GM06990 (cell line): ENCODE measurements at regions not wholly inside any gene's neighbourhood (a gene's known extent, or its start where the extent isn't known, plus 50 kb on each side); places are given as distances from the start of the nearest gene placed in this dataset.

Experiments
- DNase-seq: peaks from one replicate; pipeline ENCODE4 v3.0.0-alpha.2; 2011; ENCODE audit not compliant: insufficient read length; ENCODE audit errors: extremely low read depth
- H3K27me3 ChIP-seq: replicated peaks from 2 replicates; pipeline ENCODE4 v1.6.0; 2011; ENCODE audit warnings: low read length; ENCODE audit not compliant: control insufficient read depth, insufficient read depth
- H3K36me3 ChIP-seq: 2 replicates; pipeline ENCODE4 v1.5.1; 2011; ENCODE audit warnings: low read length; ENCODE audit not compliant: control insufficient read depth, insufficient read depth
- H3K4me3 ChIP-seq: replicated peaks from 2 replicates; pipeline ENCODE4 v1.5.1; 2011; ENCODE audit warnings: low read depth, mild to moderate bottlenecking, control low read depth, low read length
- CTCF ChIP-seq: IDR thresholded peaks from 2 replicates; pipeline ENCODE4 v1.5.1; 2011; ENCODE audit warnings: low read length, control low read depth, mild to moderate bottlenecking, inconsistent platforms; ENCODE audit not compliant: insufficient read depth, poor library complexity, severe bottlenecking

GRCh38 chr13:91169321-91170050 lies 178.0 kb upstream of the MIR17HG start:
- Histone ChIP-seq H3K4me3 (no peak overlapping the region), H3K36me3 (no peaks in the 10 kb centered on the region), H3K27me3 (no peaks in the 10 kb centered on the region)
- TF ChIP-seq CTCF = no peak
- no peak for DNase-seq

GRCh38 chr13:91172160-91172559 lies 175.3 kb upstream of the MIR17HG start:
- TF ChIP-seq CTCF = no peak

GRCh38 chr13:91174886-91175501 lies 172.5 kb upstream of the MIR17HG start:
- Histone ChIP-seq H3K27me3 (no peaks in the 10 kb centered on the region), H3K36me3 (no peaks in the 10 kb centered on the region), H3K4me3 (no peak overlapping the region)
- no peak for TF ChIP-seq CTCF
- no peak for DNase-seq

More at GRCh38 chr13:91172160-91172559, 175.3 kb upstream of the MIR17HG start:
- Histone ChIP-seq H3K4me3 (no peak overlapping the region), H3K36me3 (no peaks in the 10 kb centered on the region), H3K27me3 (no peaks in the 10 kb centered on the region)
- no peak for DNase-seq

DNA sequence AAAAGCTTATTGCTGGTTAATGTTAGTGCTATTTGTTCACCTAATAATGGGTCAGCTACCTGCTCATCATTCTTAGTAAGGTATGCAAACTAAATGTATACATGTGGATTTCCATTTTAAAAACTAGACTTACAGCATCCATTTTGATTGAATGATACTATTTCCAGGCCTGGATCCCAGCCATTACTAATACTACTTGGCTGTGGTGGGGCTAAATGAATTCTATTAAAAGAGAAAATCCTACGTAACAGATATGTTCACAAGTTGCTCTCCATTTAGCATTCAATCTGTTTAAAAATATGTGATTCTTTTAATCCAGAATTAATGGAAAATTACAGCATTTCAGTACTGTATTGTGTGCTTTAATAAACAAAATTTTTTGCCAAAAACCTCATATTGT lies 169.4 kb upstream of the MIR17HG start:
- TF ChIP-seq CTCF = no peak
- no peaks in the 10 kb centered on the region for H3K27me3 ChIP-seq
- H3K4me3 ChIP-seq = no peak overlapping the region
- DNase-seq = no peak
- no peaks in the 10 kb centered on the region for H3K36me3 ChIP-seq

GRCh38 chr13:91181892-91182291 lies 165.6 kb upstream of the MIR17HG start:
- TF ChIP-seq CTCF = no peak
- Histone ChIP-seq H3K4me3 (no peak overlapping the region), H3K27me3 (no peaks in the 10 kb centered on the region), H3K36me3 (no peaks in the 10 kb centered on the region)
- DNase-seq = no peak
